T-helper 1 cell treated with Interleukin-12 subunit alpha and Interleukin-12 subunit beta and Interleukin-4 antibody, amounts not matched to agents 30 ng/mL and 1 ng/mL, for 36 hours (primary cell): ENCODE measurements at regions not wholly inside any gene's neighbourhood (a gene's known extent, or its start where the extent isn't known, plus 50 kb on each side); places are given as distances from the start of the nearest gene placed in this dataset.

Experiments
- intact Hi-C: fragments of 100-400 bp; cut with micrococcal nuclease; formaldehyde crosslinking; loops from one replicate; pipeline ENCODE4 v1.15.1; 2024

DNA sequence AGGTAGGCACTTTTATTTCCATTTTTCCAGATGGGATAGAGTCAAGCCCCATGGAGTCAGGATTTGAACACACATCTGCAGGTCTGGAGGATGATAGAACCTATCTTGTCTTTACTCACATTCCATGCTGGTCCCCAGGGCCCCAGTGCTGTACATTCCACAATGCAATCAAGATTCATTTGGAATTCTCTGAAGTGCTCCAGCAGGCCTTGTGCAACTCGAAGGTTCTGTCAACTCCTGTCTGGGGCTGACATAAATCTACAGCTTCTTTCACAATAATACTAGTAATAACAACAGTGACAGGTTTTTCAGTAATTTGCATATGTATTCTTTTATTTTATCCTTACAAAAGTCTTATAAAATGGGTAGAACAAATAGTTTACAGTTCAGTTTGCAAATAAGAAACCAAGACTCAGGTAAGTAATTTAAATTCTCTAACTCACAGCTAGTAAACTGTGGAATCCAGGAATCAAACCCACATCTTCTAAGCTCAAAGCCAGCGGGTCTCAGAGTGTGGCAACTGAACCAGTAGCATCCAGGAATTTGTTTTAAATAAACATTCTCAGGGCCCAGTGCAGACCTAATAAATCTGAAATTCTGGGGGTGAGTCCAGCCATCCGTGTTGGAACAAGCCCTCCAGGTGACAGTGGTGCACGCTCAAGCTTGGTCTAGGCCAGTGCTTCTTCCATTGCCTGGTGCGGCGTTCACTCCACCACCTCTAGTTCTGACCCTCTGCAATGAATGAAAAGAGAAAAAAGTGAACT, 137.0 kb upstream of the TNFAIP3 start:
- intact Hi-C loops: no loop called here

DNA sequence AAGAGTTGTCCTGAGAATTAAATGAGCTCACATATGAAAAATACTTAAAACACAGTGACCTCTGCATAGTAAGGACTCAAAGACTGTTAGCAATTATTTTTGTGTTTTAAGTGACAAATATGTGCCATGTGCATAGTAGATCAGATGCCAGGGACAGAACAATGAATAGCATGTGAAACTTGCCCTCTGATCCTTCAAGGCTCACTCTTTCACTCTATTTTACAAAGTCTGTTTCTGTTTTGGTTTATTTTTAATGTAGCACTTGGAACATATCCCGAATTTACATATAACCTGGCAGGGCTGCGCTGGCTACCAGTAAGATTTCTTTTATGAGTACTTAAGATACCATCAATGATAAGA, 135.5 kb upstream of the TNFAIP3 start:
- intact Hi-C loops: no loop called here

DNA sequence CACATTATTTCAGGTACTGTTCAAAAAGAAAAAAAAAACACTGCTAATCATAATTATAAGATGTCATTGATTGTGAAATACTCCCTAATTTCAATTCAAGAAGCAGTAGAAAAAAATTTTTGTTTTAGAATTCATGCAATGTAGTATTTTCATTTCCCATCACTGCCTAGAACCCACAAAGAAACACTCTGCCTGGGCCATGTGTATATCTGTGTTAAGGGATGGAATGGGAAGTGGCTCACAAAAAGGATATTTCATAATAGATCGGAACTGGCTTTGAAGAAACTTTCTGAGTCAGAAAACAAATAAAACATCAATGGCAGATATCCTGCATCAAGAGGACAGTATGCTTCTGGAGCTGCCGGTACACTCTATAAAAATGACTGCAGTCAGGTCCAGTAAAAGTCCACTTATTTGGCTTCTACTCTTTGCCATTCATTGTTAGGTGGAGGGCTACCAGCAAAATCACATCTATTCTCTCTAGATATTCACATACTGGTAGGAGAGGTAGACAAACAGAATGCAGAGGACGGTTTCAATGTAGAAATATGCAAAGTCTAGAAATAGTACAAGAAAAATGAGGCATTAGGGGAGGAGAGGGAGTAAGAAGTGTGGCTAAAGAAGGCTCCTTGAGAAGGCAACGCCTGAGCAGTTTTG, 135.0 kb upstream of the TNFAIP3 start:
- intact Hi-C loops: no loop called here

DNA sequence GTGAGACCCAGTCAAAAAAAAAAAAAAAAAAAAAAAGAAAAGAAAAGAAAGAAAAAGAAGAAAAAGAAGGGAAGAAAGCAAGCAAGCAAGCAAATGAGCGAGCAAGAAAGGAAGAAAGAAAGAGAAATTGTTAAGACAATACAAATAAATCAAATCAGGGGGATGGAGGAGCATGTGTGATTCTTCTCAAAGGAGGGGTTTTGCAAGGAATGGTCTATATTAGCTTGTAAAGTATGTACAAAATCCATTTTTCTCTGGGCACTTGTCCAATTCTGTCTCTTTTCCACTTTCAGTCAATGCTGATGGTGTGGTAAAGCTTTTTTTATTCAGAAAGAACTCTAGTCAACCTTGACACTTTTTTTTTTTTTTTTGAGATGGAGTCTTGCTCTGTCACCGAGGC, 133.7 kb upstream of the TNFAIP3 start:
- intact Hi-C loops: no loop called here

DNA sequence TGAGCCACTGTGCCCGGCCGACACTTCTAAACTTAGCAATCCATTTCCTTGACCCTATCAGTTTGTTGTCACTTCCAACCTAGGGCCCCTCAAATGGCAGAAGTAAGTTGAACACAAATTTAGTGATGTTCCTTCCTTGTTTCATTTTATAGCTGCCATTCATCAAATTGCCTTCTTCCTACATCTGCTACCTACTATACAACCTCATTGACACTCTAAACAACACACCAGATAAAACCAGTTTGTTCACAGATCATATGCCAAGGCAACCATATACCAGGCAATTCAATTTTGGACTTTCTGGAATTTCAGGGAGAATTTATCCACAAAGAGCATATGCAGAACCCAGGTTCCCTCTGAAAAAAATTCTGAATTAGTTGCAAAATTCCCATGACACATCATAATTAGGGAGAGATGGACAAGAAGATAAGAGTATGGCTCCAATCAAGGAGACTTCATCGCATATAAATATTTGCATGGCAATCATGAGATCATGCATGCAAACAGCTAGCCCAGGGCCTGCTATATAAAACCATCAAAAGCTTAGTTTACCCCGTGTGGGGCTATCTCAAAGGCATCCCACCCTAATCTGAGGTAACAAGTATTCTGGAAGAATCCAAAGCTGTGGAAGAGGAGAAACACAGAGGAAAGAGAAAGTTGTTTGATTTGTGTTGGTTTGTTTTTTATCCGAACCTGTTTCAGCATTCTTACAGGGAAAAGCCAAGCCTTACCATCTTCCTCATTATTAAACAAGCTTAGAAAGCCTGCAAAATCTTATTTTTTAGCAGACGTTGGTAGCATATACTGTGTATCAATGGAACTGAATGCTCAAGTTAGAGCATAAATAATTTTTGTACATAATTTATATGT, 132.8 kb upstream of the TNFAIP3 start:
- intact Hi-C loops: no loop called here

DNA sequence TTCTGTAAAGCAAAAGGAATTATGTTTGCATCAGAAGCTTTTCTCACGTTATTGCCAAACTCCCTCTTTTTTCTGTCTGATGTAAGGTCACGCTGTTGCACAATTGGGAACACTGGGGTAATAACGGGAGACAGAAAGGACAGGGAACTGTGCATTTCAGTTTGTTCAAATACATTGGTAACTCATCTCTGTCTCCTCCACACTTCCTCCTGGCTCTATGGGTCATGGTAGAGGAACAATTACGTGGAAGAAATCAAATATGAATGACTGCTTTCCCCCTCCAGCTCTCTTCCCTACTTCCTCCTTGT, 132.2 kb upstream of the TNFAIP3 start:
- intact Hi-C loops: no loop called here

DNA sequence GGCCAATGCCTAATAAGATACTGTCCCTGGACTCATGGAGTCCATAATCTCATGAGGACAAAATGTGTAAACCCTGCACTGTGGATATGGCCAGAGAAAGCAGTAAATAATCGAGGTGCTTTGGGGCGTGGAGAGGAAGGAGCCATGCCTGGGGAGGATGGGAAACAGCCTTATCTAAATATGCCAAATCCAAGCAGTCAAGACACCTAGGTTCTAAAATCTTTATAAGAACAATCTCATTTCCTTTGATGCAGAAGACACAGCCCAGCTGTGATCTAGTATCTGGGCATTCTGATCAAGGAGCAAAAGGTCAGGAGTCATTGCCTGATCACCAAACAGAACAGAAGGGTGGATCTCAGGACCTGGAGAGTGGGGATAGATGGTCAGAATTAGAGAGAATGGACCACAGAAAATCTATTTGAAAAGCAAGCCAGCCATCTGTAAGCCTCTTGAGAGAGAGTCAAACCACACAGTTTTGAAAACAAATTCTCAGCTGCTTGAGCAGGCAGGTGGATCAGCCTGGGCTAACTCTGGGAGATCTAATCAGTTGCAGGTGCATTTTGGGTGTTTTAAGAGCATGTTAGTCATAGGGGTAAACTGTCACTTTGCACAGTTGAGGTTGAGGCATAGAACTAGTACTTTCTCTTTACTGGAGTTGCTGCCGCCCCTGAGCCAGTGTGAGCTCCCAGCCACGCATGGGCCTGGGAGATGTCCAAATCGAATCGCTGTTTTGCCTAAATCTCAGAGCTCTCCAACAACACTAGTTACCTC, 130.8 kb upstream of the TNFAIP3 start:
- intact Hi-C loops: loop anchor here (1.0 kb wide), 3 partner anchors 14 to 28 kb away; no protein-coding TSS in a partner anchor

DNA sequence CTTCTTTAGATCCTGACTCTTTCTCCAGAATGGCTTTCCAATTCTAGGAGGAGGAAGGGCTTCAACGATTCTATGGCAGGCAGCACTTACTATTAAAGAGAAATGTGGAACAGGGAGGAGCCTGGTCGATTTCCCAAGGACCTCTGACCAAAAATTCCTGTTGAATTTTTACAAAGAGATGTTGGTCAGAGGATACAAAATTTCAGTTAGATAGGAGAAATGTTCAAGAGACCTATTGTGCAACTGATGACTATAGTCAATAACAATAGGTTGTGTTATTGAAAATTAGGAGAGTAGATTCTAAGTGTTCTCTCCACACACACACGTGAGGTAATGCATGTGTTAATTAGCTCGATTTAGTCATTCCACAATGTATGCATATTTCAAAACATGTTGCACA, 130.1 kb upstream of the TNFAIP3 start:
- intact Hi-C loops: loop anchor here (1.0 kb wide), 3 partner anchors 15 to 29 kb away; no protein-coding TSS in a partner anchor

DNA sequence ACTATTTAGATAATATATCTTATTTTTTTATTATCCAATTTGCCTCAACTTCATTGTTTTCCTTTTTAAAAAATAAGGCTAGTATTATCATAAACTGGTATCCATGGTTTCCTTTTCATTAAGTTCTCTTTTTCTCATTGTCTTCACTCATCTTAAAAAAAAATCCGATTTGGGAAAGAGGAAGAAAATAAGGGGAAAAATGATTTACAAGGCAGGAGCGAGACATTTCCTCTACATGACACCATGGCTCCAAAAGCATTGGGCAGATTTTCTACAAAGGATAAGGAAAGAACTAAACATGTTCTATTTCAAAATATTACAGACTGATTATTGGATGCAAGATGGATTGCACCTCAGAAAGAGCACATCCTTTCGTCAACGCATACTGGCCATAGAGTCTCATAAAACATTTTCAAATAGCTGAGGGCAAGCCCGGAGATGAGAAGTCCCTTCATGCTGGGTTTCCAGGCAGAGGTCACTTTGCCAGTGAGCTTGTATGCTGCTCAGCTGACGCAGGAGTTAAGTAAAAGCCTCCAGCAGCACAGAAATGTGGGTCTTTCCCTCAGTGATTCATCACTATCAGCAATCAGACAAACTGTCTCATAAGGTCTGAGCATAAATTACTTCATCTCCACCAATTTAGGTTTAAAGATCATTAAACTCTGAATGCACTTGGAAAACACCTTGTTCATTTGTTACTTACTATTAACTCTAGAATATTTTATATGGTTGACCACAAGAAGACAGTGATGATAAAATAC, 129.0 kb upstream of the TNFAIP3 start:
- intact Hi-C loops: no loop called here

DNA sequence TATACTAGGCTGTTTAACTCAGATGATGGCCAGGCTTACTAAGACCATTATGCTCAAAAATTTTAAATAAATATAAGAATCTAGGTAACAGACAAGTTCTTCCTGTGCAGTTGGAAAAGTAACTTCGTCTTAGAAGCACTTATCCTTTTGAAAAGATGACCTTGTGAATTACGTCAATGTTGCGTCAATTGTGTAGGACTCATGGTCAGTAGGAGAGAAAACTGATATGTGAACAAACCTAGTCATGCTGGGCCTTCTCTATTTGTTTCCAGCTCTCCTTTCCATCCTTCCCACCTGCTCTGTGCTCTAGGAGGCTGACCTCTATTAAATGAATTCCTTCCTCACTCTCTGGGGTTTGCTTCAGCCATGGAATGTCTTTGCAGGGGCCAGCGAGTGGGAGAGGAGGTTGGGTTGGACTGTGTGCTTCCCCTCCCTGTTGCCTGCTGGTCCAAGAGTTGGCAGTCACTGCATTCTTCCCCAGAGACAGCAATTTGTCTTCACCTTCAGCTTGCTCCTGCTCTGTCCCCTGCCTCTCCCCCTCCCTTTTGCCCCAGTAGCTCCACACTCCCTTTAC, 128.0 kb upstream of the TNFAIP3 start:
- intact Hi-C loops: no loop called here

DNA sequence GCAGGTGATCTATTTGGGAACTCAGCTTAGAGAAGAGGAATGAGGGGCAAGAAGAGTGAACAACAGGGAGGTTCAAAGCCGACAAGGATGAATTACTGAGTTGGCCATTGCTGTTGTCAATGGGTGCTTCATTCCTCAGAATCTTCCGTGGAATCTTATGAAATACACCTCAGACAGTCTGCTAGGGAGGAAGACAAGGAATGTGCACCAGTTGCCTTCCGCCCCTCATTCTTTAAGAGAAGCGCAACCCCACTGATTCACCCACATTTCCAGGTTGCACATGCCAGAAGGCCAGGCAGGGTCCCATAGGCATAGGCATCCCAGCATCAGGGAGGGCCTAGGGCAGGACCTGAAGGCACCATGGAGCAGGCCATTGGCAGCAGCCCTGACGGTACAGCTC, 127.5 kb upstream of the TNFAIP3 start:
- intact Hi-C loops: no loop called here

DNA sequence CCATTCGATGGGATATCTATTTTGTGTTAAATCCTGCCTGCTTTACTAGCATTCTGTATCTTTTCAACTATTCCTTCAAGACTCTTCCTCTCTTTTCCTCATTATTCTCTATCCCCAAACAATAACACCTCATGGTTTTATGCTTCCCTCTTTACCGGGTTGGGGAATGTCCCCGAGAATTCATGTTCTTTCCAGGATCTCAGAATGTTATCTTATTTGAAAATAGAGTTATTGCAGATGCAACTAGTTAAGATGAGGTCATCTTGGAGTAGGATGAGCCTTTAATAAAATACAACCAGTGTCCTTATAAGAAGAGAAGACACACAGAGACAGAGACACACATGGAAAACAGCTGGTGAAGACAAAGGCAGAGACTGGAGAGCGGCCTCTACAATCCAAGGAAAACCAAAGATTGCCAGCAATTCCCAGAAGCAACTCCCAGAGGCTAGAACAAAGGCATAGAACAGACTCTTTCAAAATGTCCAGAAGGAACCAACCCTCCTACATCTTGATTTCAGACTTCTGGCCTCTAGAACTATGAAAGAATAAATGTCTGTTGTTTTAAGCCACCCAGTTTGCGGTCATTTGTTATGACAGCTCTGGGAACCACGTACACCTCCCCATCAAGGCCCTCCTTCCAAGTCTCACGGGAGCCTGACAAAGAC, 126.8 kb upstream of the TNFAIP3 start:
- intact Hi-C loops: no loop called here

DNA sequence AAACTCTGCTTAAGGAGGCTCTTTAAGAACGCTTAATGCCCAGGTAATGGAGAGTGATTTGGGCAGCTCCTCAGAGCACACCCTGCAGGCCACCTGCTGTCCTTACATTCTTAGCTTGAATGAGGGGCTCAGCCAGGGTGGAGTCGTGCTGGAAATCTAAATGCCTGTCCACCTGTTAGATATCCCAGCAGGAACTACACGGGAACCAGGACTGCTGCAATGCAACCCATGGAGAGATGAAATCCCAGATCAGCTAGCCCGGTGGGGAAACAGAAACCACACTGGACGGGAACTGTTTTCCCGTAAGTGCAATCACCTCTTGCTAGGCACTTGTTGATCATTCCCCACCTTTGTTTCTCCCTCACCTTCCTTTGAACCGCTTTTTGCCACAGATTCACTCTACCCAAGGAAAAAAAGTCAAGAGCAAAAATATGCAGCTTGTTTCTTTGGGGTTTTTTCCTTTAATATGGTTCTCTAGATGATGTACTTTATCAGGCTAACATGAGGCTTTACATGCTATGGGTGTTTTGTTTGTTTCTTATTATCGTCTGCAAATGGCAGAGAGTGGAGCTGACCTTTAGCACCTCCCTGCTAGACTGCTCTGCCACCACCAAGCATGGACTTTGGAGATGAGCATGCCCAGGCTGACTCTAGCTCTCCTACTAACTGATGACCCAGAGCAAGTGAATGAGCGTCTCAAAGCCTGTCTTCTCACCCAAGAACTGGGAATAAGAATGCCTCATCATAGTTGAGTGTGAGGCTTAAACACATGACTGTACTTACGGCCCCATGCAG, 125.9 kb upstream of the TNFAIP3 start:
- intact Hi-C loops: no loop called here

DNA sequence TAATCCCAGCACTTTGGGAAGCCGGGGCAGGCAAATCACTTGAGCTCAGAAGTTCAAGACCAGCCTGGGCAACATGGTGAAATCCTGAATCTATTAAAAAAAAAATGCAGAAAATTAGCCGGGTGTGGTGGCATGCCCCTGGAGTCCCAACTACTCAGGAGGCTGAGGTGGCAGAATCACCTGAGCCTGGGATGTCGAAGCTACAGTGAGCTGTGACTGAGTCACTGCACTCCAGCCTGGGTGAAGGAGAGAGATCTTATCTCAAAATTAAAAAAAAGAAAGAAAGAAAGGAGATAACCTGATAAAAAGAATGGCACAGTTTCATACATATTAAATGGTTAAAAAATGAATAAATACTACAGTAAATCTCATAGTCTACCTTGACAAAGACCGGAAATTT, 123.6 kb upstream of the TNFAIP3 start:
- intact Hi-C loops: no loop called here

DNA sequence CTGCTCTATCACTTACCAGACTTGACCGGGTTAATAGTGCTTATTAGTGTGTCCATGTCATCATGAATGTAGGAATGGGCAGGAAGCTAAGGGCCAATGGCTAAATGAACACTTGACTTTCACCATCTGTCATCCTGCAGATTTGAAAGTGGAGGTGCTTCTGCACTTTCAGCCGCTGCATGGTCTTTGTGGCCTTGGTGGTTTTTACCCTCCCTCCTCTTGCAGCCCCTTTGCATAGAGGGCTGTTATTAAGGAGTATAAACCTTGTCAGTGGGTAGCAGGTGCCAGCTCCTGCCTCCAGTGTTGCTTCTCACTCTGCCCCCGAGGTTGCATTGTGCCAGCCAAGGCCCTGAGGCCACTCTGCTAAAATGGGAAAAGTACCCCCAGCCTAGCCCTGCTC, 122.2 kb upstream of the TNFAIP3 start:
- intact Hi-C loops: no loop called here

DNA sequence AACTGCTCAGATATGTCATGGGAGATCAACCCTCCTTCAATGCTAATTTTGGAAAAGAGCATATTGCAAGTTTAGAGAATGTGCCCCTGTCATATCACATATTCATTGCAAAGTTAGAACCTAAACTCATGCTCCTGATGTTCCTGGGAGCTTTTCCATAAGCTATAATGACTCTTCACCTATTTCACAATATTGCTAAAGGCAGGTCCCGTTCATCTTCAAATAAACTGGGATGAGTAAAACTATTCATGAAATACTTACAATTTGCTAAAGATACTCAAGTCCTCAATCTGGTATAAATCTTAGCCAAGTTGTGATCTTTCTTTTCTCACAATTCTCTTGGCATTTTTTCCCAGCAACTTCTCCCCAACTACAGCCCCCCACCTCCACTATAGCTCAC, 121.7 kb upstream of the TNFAIP3 start:
- intact Hi-C loops: no loop called here

DNA sequence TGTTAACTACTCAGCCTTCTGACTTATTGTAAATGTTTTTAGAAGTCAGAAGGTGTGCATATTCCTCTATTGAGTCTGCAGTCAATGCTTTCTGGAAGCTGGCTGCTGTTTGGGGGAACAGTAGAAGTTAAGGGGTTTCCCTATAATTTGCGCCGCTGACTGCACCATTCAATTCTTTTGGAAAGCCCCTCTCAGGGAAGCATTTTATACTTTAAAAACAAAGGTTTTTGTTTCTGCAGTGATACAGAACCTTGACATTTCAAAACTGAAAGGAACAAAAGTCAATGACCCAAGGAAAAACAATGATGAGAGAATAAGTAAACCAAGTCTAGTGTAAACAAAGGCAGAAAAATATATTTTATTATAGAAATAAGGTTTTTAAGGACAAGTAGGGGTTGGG, 120.8 kb upstream of the TNFAIP3 start:
- intact Hi-C loops: no loop called here

DNA sequence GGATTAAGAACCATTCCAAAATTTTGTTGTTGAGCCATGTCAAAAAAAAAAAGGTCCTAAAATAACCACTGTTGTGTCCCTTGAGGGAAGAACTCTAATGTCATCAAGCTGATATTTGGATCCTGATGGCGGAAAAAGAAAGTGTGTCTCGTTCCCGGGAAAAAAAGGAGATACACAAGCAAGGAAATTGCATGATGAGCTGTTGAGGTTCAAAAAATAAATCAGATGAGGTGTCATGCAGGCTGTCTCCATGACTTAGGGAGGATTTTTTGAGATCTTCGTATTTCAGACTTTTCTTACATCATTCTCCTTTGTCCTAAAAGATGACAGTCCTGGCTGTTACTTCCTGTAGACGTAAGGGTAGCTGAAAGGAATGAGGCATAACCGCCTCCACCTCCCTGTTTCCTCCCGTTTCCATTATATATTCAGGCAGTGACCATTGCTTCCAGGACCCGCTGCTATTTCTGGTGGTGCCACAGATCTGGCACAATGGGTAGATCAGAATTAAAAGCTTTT, 117.3 kb upstream of the TNFAIP3 start:
- intact Hi-C loops: no loop called here

DNA sequence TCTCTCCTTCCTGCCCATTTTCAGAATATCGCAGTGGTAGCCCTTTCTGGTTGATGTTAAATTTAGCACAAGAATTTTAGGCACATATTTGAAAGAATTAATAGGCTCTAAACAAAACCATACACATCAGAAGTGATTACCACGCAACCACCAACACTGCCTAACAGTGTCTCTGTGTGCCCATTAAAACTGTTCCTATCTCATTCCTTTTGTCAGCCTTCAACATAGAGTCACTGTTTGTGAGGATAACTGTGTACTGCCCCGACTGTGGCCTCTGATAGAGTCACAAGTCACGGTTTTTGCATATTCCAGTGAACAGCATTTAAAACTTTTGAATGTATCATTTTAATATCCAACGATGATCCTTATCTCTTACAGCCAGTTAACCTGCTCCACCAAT, 116.8 kb upstream of the TNFAIP3 start:
- intact Hi-C loops: no loop called here
